Liver (tissue), 3 donors: ENCODE measurements at regions not wholly inside any gene's neighbourhood (a gene's known extent, or its start where the extent isn't known, plus 50 kb on each side); places are given as distances from the start of the nearest gene placed in this dataset.

Experiments
- ATF3 ChIP-seq: IDR thresholded peaks from 2 replicates; pipeline ENCODE4 v1.6.1; 2016; ENCODE audit warnings: antibody characterized with exemption
- CTCF ChIP-seq: fragments of 150-350 bp; IDR thresholded peaks from 2 replicates; pipeline ENCODE4 v1.5.1; 2017; ENCODE audit warnings: improper control_type of control experiment, low read depth, low read length; ENCODE audit not compliant: missing input control
- FOXA1 ChIP-seq: IDR thresholded peaks from 2 replicates; pipeline ENCODE4 v1.6.1; 2016; ENCODE audit warnings: antibody characterized with exemption
- GABPA ChIP-seq, 2 donors: IDR thresholded peaks in 1 of 2; conservative IDR thresholded peaks in 1 of 2; 2 replicates each; pipeline ENCODE4 v1.6.1; 2016; ENCODE audit warnings: antibody characterized with exemption in 2 of 2, mild to moderate bottlenecking in 1 of 2, moderate library complexity in 1 of 2
- HNF4G ChIP-seq: IDR thresholded peaks from 2 replicates; pipeline ENCODE4 v1.6.1; 2016; ENCODE audit warnings: antibody characterized with exemption
- JUND ChIP-seq, 2 donors: IDR thresholded peaks; 2 replicates each; pipeline ENCODE4 v1.6.1; 2016; ENCODE audit warnings: antibody characterized with exemption in 2 of 2
- MAX ChIP-seq: IDR thresholded peaks from 2 replicates; pipeline ENCODE4 v1.6.1; 2016; ENCODE audit warnings: antibody characterized with exemption
- RAD21 ChIP-seq, 2 donors: IDR thresholded peaks; 2 replicates each; pipeline ENCODE4 v1.6.1; 2016; ENCODE audit warnings: antibody characterized with exemption in 2 of 2, mild to moderate bottlenecking in 2 of 2
- REST ChIP-seq: IDR thresholded peaks from 2 replicates; pipeline ENCODE4 v1.6.1; 2016; ENCODE audit warnings: antibody characterized with exemption, mild to moderate bottlenecking
- RXRA ChIP-seq, 2 donors: IDR thresholded peaks; 2 replicates each; pipeline ENCODE4 v1.6.1; 2017 to 2018; ENCODE audit warnings: antibody characterized with exemption in 2 of 2, mild to moderate bottlenecking in 1 of 2
- SP1 ChIP-seq: IDR thresholded peaks from 2 replicates; pipeline ENCODE4 v1.6.1; 2018; ENCODE audit warnings: antibody characterized with exemption, mild to moderate bottlenecking
- TAF1 ChIP-seq: conservative IDR thresholded peaks from 2 replicates; pipeline ENCODE4 v1.6.1; 2016; ENCODE audit warnings: antibody characterized with exemption, mild to moderate bottlenecking
- ZBTB33 ChIP-seq: IDR thresholded peaks from 2 replicates; pipeline ENCODE4 v1.6.1; 2016; ENCODE audit warnings: antibody characterized with exemption
- donor health status: healthy.
- donor health status: healthy.

- no peak for TF ChIP-seq CTCF
- no peak for TF ChIP-seq RAD21 (IDR thresholded peaks at IDR 0.05)
- TF ChIP-seq MAX, result no peak
- no peak for TF ChIP-seq FOXA1
- TF ChIP-seq GABPA (IDR thresholded peaks at IDR 0.05 in 1 of 2, conservative IDR thresholded peaks at IDR 0.05 in 1 of 2), result no peak
- no peak for TF ChIP-seq JUND (IDR thresholded peaks at IDR 0.05)
- TF ChIP-seq TAF1, result no peak
- no peak for TF ChIP-seq RXRA (IDR thresholded peaks at IDR 0.05)
- TF ChIP-seq HNF4G, result no peak
- no peak for TF ChIP-seq ATF3
- no peak for TF ChIP-seq ZBTB33
- TF ChIP-seq REST, result no peak
- TF ChIP-seq SP1, result no peak
These were observed 178.8 kb upstream of the DDHD1 start for GRCh38 chr14:53331921-53332320.
